Activated T-helper 17 cell treated with anti-CD3 and anti-CD28 coated beads, Interleukin-2, amount 50 U/mL, for 72 hours (primary cell): ENCODE measurements at regions not wholly inside any gene's neighbourhood (a gene's known extent, or its start where the extent isn't known, plus 50 kb on each side); places are given as distances from the start of the nearest gene placed in this dataset.
"Not testable (repeated sequence)": the region's sequence is repeated elsewhere in the genome, so short reads cannot be mapped to it uniquely, and the experiment has no call there.

Experiments used
- ATAC-seq: fragments of 150-1000 bp; cut with Tn5 transposase; replicated peaks from 2 replicates; pipeline ENCODE4 v1.10.0; 2021; ENCODE audit warnings: mild to moderate bottlenecking, moderate library complexity
- H3K27ac Mint-ChIP-seq: one replicate; pipeline ENCODE4 v1.8.0; 2022; ENCODE audit warnings: mixed read lengths
- H3K27me3 Mint-ChIP-seq: one replicate; pipeline ENCODE4 v1.8.0; 2022; ENCODE audit warnings: mixed read lengths
- H3K36me3 Mint-ChIP-seq: one replicate; pipeline ENCODE4 v1.8.0; 2022; ENCODE audit warnings: low read depth, mild to moderate bottlenecking, mixed read lengths
- H3K4me1 Mint-ChIP-seq: one replicate; pipeline ENCODE4 v1.8.0; 2022; ENCODE audit warnings: mixed read lengths
- H3K4me3 Mint-ChIP-seq: one replicate; pipeline ENCODE4 v1.8.0; 2022; ENCODE audit warnings: mild to moderate bottlenecking, mixed read lengths
- H3K9me3 Mint-ChIP-seq: one replicate; pipeline ENCODE4 v1.8.0; 2022; ENCODE audit warnings: mixed read lengths

DNA sequence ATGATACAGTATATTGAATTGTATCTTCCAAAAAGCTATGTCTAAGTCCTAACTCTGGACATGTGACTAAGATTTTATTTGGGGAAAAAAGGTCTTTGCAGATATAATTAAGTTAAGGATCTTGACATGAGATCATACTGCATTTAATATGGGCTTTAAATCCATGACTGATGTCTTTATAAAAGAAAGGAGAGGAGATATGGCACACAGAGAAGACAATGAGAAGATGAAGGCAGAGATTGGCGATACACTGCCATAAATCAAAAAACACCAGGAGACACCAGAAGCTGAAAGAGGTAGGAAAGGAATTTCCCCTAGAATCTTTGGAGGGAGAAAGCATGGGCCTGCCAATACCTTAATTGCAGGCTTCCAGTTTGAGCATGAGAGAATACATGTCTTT, 1450.2 kb downstream of the HACE1 start:
- no peak overlapping the region for H3K27ac Mint-ChIP-seq
- no peaks in the 10 kb centered on the region for H3K27me3 Mint-ChIP-seq
- ATAC-seq: no peak
- H3K4me3 Mint-ChIP-seq: no peak overlapping the region
- no peaks in the 10 kb centered on the region for H3K4me1 Mint-ChIP-seq
- no peaks in the 10 kb centered on the region for H3K36me3 Mint-ChIP-seq
- H3K9me3 Mint-ChIP-seq: no peaks in the 10 kb centered on the region

DNA sequence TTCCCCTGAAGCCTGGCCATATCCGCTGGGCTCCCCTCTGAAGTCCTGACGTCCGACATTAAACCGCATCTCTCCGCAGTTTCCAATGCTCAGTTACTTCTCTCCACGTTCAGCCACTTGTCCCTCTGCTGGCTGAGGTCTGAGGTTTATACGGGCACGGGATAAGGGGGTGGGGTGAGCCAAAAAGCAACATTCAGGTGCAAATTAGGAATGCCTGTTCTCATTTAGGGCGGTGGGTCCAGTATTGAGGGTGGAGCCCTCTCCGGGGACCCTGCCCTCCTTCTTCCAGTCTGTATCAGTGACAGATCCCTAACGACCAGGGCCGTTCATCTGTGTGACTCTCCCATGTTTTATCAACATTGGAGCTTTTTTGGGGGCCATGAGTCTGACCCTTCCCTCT, 1454.4 kb downstream of the HACE1 start:
- Mint-ChIP-seq H3K27ac (no peak overlapping the region), H3K27me3 (no peaks in the 10 kb centered on the region), H3K36me3 (no peaks in the 10 kb centered on the region), H3K4me1 (no peaks in the 10 kb centered on the region), H3K4me3 (no peak overlapping the region), H3K9me3 (peaks cover 4% of the 10 kb centered on the region)
- ATAC-seq: no peak

DNA sequence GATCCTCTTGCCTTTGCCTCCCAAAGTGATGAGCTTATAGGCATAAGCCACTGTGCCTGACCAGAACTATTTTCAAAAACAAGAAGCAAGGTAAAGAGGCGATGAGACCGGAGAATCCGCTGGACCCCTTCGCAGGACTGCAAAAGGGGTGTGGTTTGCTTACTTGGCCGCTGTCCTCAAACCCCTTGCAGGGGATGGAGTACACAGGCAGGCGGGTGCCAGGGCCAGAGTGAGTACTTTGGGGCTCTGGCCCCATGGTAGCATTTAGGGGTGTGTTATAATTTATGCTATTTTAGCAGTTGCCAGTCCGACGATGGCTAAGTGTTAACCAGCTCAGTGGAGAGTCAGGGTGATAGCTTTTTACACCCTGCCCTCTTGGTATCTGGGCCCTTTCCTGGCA, 1454.9 kb downstream of the HACE1 start:
- peaks cover 4% of the 10 kb centered on the region for H3K9me3 Mint-ChIP-seq
- no peaks in the 10 kb centered on the region for H3K36me3 Mint-ChIP-seq
- ATAC-seq: no peak
- no peaks in the 10 kb centered on the region for H3K27me3 Mint-ChIP-seq
- no peak overlapping the region for H3K27ac Mint-ChIP-seq
- H3K4me1 Mint-ChIP-seq: no peaks in the 10 kb centered on the region
- no peak overlapping the region for H3K4me3 Mint-ChIP-seq

DNA sequence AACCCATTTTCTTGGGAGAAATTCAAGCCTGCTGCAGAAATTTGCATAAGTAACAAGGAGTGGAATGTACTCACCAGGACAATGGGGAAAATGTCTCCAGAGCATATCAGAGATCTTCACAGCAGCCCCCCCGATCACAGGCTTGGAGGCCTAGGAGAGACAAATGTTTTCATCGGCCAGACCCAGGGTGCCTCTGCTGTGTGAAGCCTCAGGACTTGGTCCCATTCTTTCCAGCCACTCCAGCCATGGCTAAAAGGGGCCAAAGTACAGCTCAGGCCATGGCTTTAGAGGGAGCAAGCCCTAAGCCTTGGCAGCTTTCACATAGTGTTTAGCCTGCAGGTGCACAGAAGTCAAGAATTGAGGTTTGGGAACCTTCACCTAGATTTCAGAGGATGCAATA, 1463.0 kb downstream of the HACE1 start:
- Mint-ChIP-seq H3K4me3 (no peak overlapping the region), H3K4me1 (no peaks in the 10 kb centered on the region), H3K27me3 (no peaks in the 10 kb centered on the region), H3K36me3 (no peaks in the 10 kb centered on the region), H3K27ac (no peak overlapping the region), H3K9me3 (peaks cover 11% of the 10 kb centered on the region)
- ATAC-seq: no peak

DNA sequence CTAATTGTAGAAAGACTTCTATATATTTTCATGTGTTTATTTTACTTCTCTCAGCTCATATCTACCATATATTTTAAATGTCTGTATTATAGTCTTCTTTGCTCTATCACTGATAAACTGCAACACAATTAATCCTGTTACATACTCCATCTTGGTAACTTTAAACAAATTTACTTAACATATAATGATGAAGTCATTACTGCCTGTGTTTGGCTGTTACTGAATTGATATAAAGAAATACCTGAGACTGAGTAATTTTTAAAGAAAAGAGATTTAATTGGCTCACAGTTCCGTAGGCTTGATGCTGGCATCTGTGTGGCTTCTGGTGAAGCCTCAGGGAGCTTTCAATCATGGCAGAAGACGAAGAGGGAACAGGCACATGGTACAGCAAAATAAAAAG, 1480.4 kb downstream of the HACE1 start:
- Mint-ChIP-seq H3K27ac (no peak overlapping the region), H3K27me3 (no peaks in the 10 kb centered on the region)

DNA sequence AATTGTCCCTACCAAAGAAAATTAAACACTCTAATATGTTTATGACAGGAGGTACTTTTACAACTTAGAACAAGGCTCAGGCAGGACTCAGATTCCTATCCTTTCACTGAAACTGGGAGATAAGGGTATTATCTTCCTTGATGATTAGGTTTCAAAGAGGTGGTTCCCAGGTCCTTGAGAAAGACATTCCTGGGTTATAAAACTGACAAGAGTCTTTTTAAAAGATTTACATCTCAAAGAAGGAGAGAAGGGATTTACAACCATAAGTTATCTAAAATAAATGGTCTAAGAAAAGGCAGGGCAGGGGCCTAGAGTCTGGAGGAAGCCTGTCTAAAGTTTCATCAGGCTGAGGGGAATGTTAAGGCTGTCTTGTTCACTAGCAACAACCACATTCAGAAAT, 1492.5 kb downstream of the HACE1 start:
- Mint-ChIP-seq H3K27me3 (no peaks in the 10 kb centered on the region), H3K36me3 (no peaks in the 10 kb centered on the region), H3K4me3 (no peak overlapping the region), H3K9me3 (peaks cover 4% of the 10 kb centered on the region), H3K4me1 (no peaks in the 10 kb centered on the region), H3K27ac (no peak overlapping the region)
- ATAC-seq: no peak

More for the DNA sequence above, 1480.4 kb downstream of the HACE1 start:
- Mint-ChIP-seq H3K36me3 (no peaks in the 10 kb centered on the region), H3K4me1 (no peaks in the 10 kb centered on the region), H3K9me3 (peaks cover 4% of the 10 kb centered on the region), H3K4me3 (no peak overlapping the region)
- ATAC-seq: no peak

DNA sequence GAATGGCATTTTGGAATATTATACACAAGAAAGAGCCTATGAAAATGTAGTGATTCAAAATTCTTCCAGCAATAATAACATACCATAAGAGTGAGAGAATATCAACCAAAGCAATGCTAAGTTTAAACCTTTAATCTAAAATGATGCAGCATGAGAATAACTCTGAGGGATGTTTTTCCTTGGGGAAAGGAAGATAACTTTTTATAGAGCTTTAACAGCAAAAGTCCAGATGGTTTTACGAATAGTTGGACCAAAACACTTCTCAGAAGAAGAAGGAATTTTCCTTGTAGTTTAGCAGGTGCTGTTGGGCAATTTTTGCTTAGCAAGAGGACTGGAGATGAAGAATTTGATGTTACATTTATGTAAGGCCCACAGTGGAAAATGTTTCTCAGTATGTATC, 1503.2 kb downstream of the HACE1 start:
- ATAC-seq: no peak
- no peak overlapping the region for H3K27ac Mint-ChIP-seq
- no peak overlapping the region for H3K4me3 Mint-ChIP-seq

DNA sequence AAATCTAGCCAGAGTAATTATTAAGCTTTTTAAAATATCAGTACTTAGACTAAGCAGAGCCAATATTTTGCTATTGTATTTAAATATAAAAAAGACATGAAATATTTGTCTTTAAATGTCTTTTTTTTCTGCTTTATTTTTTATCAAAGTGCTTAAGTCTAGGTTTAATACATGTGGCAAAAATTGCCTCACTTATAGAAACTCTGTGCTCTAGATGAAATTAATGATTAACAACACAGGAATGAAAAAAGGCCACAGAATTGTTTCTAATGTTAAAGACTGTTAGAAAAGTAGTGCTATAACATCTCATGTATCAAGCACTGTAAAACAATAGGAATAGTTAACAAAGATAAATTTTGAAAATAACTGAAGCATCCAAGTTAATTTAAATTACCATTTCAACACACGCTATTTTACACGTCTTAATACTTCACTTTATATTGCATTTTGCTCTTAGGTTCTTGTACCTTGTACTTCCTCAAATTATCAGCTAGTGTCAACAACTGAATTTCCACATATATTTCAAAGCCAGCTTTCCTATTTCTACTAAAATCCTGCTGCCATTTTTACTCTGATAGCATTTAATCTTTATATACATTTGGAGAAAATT, 1515.1 kb downstream of the HACE1 start:
- no peak overlapping the region for H3K4me3 Mint-ChIP-seq
- ATAC-seq: no peak
- no peak overlapping the region for H3K27ac Mint-ChIP-seq
- H3K4me1 Mint-ChIP-seq: no peaks in the 10 kb centered on the region
- no peaks in the 10 kb centered on the region for H3K36me3 Mint-ChIP-seq
- no peaks in the 10 kb centered on the region for H3K27me3 Mint-ChIP-seq
- H3K9me3 Mint-ChIP-seq: no peaks in the 10 kb centered on the region

More for the DNA sequence above, 1503.2 kb downstream of the HACE1 start:
- H3K4me1 Mint-ChIP-seq: no peaks in the 10 kb centered on the region
- no peaks in the 10 kb centered on the region for H3K36me3 Mint-ChIP-seq
- H3K27me3 Mint-ChIP-seq: no peaks in the 10 kb centered on the region
- peaks cover 6% of the 10 kb centered on the region for H3K9me3 Mint-ChIP-seq

DNA sequence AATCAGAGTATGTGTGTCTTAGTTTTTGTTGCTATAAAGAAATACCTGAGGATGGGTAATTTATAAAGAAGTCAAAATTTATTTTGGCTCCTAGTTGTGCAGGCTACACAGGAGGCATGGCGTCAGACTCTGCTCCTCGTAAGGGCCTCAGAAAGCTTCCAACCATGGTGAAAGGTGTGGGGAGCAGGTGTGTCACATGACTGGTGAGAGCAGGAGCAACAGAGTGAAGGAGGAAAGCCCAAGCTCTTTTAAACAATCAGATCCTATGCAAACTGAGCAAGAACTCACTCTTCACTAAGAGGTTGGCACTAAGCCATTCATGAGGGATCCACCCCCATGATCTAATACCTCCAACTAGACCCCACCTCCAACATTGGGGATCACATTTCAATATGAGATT, 1524.3 kb downstream of the HACE1 start:
- Mint-ChIP-seq H3K27me3 (no peaks in the 10 kb centered on the region), H3K27ac (no peak overlapping the region), H3K36me3 (no peaks in the 10 kb centered on the region), H3K4me1 (no peaks in the 10 kb centered on the region), H3K9me3 (no peaks in the 10 kb centered on the region), H3K4me3 (no peak overlapping the region)
- ATAC-seq: no peak

DNA sequence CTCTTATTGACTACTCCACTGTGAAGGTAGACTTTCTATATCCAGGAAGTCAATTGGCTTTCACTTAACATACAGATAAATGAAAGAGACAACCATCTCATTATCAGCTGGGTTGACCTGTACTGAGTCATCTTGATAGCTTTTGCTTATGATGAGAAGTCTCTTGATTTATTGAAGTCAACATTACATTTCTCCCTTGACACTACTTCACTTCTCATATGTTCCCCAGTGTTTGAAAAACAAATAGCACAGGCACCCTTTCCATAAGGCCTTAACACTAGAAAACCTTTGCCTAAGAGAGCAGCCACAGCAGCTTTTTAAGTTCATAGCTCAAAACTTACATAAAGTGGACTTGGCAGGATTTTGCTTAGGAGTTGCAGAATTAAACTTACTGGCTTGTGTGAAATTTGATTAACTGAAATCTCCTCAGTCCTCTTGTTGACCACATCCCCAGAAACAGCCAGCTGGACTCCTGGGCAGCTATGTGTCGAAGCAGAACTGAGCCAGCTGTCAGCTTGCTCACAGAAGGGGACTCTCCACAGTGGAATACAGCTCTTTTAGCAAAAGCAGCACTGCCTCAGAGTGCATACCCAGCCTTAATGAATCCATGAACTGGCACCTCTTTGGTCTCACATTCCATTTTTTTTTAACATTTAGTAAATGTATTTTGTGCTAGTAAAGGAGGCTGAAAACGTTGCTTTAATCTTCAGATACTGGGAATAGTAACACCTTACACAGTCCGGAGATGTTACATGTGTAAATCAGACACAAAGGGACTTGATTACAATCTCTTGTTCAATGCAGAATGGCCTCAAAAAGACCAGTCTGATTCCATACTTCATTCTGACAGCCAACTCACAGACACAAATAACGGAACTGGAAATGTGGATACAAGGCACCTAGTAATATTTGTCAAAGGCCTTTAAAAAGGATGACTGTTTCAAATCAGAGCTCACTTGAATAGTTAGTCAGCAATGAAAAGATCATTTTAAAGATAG, 1532.7 kb downstream of the HACE1 start:
- H3K36me3 Mint-ChIP-seq: no peaks in the 10 kb centered on the region
- no peak overlapping the region for H3K4me3 Mint-ChIP-seq
- no peak overlapping the region for H3K27ac Mint-ChIP-seq
- no peaks in the 10 kb centered on the region for H3K27me3 Mint-ChIP-seq
- no peaks in the 10 kb centered on the region for H3K9me3 Mint-ChIP-seq
- no peaks in the 10 kb centered on the region for H3K4me1 Mint-ChIP-seq
- ATAC-seq: no peak

DNA sequence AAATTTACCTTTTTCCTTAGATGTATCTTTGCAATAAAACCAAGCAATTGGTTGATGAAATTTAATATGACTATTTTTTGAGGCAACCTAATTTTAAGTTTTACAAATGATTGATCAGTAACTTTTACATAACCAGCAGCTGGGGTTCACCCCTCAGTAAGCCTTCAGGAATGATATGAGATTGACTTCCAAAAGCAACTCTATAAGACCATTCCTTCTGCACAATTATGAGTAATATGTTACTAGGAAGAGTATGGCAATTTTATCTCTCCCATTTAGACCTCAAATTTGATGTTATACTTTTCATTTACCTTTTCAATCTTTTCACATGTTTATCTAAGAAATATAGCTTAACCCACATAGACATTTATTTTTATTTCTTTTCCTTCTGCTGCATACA, 1546.3 kb downstream of the HACE1 start:
- ATAC-seq: no peak
- no peak overlapping the region for H3K27ac Mint-ChIP-seq
- H3K9me3 Mint-ChIP-seq: peaks cover 6% of the 10 kb centered on the region
- no peaks in the 10 kb centered on the region for H3K4me1 Mint-ChIP-seq
- H3K27me3 Mint-ChIP-seq: no peaks in the 10 kb centered on the region
- H3K4me3 Mint-ChIP-seq: no peak overlapping the region
- no peaks in the 10 kb centered on the region for H3K36me3 Mint-ChIP-seq

DNA sequence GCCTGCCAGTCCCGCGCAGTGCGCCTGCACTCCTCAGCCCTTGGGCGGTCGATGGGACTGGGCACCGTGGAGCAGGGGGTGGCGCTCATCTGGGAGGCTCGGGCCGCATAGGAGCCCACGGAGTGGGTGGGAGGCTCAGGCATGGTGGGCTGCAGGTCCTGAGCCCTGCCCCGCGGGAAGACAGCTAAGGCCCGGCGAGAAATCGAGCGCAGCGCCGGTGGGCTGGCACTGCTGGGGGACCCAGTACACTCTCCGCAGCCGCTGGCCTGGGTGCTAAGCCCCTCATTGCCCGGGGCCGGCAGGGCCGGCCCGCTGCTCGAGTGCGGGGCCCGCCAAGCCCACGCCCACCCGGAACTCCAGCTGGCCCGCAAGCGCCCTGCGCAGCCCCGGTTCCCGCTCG, 1565.3 kb downstream of the HACE1 start:
- H3K4me1 Mint-ChIP-seq, ATAC-seq, H3K36me3 Mint-ChIP-seq, H3K27ac Mint-ChIP-seq, H3K4me3 Mint-ChIP-seq, H3K9me3 Mint-ChIP-seq, H3K27me3 Mint-ChIP-seq: not testable (repeated sequence)

DNA sequence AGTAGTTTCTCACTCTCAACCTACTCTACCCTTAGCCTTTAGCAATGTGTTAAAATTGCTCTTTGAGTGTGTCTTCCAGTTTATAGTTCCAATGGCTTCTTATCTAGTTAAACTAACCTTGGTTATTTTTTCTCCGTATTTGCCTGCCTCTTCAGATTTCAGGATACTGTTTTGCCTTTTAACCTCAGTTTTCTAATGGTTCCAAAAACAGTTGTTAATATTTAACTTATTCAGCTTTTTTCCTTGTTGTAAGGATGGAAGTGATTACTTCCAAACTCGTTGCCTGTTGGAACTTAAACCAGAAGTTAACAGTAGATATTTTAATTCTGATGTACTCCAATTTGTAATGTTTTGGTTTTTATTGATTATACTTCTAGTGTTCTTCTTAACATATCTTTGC, 1574.9 kb downstream of the HACE1 start:
- no peak overlapping the region for H3K27ac Mint-ChIP-seq
- H3K4me1 Mint-ChIP-seq: no peaks in the 10 kb centered on the region

DNA sequence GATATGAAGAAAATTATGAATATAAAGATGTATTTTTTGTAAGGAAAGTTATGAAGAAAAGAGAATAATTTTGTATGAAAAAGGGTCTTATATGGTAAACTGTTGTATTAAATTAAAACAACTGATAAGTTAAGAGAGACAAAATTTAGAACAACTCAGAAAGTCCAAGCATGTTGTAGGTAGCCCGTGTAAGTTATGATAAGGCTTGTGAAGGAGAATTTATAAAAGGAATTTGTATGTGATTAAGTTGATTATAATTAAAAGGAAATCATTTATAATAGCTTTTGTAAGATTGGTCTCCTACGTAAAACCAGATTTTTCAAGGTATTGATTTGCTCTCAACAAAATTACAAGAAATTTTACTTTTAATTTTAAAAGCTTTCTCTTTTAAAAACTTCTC, 1579.3 kb downstream of the HACE1 start:
- no peak overlapping the region for H3K4me3 Mint-ChIP-seq
- ATAC-seq: no peak

More for the DNA sequence above, 1574.9 kb downstream of the HACE1 start:
- H3K27me3 Mint-ChIP-seq: no peaks in the 10 kb centered on the region
- ATAC-seq: no peak
- H3K4me3 Mint-ChIP-seq: no peak overlapping the region
- no peaks in the 10 kb centered on the region for H3K36me3 Mint-ChIP-seq
- H3K9me3 Mint-ChIP-seq: no peaks in the 10 kb centered on the region

DNA sequence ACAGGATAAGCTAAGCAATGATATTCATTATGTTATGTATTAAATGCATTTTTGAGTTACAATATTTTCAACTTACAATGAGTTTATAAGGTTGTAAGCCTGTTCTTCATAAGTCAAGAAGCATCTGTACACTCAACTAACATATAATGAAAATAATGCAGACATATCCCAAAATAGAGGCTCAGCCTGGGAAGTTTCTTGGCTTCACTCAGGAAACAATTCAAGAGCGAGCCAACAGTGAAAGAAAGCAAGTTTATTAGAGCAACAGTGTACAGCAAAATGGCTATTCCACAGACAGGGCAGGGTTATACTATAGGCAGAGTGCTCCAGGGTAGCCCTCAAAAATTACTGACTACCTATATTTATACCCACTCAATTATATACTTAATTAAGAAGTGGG, 1581.8 kb downstream of the HACE1 start:
- no peak overlapping the region for H3K27ac Mint-ChIP-seq
- H3K27me3 Mint-ChIP-seq: no peaks in the 10 kb centered on the region
- no peak overlapping the region for H3K4me3 Mint-ChIP-seq

More for the DNA sequence above, 1579.3 kb downstream of the HACE1 start:
- Mint-ChIP-seq H3K27ac (no peak overlapping the region), H3K4me1 (no peaks in the 10 kb centered on the region), H3K36me3 (no peaks in the 10 kb centered on the region), H3K9me3 (peaks cover 10% of the 10 kb centered on the region), H3K27me3 (no peaks in the 10 kb centered on the region)

More for the DNA sequence above, 1581.8 kb downstream of the HACE1 start:
- Mint-ChIP-seq H3K9me3 (peaks cover 10% of the 10 kb centered on the region), H3K4me1 (no peaks in the 10 kb centered on the region), H3K36me3 (no peaks in the 10 kb centered on the region)
- ATAC-seq: no peak
